ENCODE measurements at regions not wholly inside any gene's neighbourhood (a gene's known extent, or its start where the extent isn't known, plus 50 kb on each side); places are given as distances from the start of the nearest gene placed in this dataset.

GRCh38 chr16:82509691-82510430 is 116.9 kb upstream of the CDH13 start:
- intact Hi-C loops (cut with micrococcal nuclease; ENCODE audit: unreplicated experiment), result no loop called here
- ChIA-PET POLR2A (no interaction called here), CTCF (no interaction called here)
- TF ChIP-seq POLR2AphosphoS5 (IDR thresholded peaks at IDR 0.05; ENCODE audit: low read depth, low read length), result no peak
- TF ChIP-seq REST (IDR thresholded peaks at IDR 0.05; ENCODE audit: insufficient read depth in 1 of 2, low read depth in 2 of 2, low read length in 1 of 2), result no peak
- no peak for TF ChIP-seq CTCF (IDR thresholded peaks at IDR 0.05)
- TF ChIP-seq TCF7L2 (IDR thresholded peaks at IDR 0.05; ENCODE audit: low read depth, low read length), result no peak
- TF ChIP-seq SIN3A (IDR thresholded peaks at IDR 0.05; ENCODE audit: borderline replicate concordance, insufficient read depth, low read depth, low read length), result no peak
- Histone ChIP-seq H3K27me3 (ENCODE audit: control insufficient read depth, insufficient read depth, low read length) (no peaks in the 10 kb centered on the region), H3K4me3 (ENCODE audit: low read depth in 2 of 2, low read length in 2 of 2) (no peak overlapping the region), H3K27ac (ENCODE audit: low read length) (no peak overlapping the region), H3K36me3 (ENCODE audit: control insufficient read depth, insufficient read depth, low read length) (no peaks in the 10 kb centered on the region), H3K9me3 (ENCODE audit: control insufficient read depth, insufficient read depth, low read depth, low read length) (no peaks in the 10 kb centered on the region), H3K4me1 (ENCODE audit: control insufficient read depth, insufficient read depth, low read length) (no peaks in the 10 kb centered on the region)
- no peak for ATAC-seq
- in situ Hi-C loops (cut with HindIII; ENCODE audit: low pct_unique_long_range_greater_than_20kb, low sequenced_read_pairs), result no loop called here
- no peak for DNase-seq (ENCODE audit: low read depth, low spot score)
- BruUV-seq (replicated peaks), result no TSS peak

DNA sequence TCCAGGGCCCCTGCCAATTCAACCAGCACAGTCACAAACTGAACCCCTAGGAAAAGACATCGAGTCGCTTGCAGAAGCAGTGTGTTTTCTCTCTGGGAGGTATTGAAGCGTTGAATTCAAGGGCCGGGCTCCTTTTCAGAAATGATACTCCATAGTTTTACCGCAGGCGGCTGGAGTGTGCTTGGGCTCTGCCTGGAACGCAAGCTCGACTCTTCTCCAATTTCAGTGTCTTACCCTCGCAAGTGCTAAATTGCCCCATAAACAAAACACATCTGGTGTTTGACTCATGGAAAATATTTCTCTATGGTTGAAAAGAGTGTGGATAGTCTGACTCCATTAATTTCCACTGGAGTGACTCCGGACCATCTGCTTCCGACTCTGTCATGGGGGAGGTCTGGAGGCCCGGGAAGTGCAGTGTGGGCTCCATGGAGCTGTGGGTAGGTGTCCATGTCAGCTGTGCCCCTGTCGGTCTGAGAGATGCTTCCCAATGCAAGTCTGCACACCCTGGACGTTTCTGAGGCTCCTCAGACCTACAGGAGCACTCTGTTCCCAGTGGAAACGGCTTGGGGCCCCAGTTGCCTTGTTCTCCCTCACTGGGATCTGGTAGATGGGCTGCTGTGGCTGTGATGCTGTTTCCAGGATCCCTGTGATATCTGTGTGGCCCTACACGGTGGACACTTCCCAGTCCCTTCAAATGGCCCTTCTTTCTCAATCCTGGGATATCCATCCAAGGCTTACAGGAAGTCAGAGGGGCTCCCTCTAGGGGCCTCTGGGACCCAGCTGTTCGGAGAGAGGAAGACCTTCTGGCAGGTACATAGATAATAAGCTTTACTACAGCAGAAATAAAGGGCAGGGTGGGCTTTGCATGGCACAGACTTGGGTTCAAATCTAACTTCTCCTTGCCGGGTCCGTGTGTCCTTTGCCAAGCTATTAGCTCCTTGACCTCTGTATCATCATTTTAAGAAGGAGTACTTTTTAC is 119.8 kb upstream of the CDH13 start:
- BruUV-seq (replicated peaks), result no TSS peak
- ChIA-PET POLR2A (no interaction called here), CTCF (no interaction called here)
- Histone ChIP-seq H3K9me3 (ENCODE audit: control insufficient read depth, insufficient read depth, low read depth, low read length) (no peaks in the 10 kb centered on the region), H3K27me3 (ENCODE audit: control insufficient read depth, insufficient read depth, low read length) (no peaks in the 10 kb centered on the region), H3K4me1 (ENCODE audit: control insufficient read depth, insufficient read depth, low read length) (no peaks in the 10 kb centered on the region), H3K4me3 (ENCODE audit: low read depth in 2 of 2, low read length in 2 of 2) (no peak overlapping the region), H3K36me3 (ENCODE audit: control insufficient read depth, insufficient read depth, low read length) (no peaks in the 10 kb centered on the region), H3K27ac (ENCODE audit: low read length) (no peak overlapping the region)
- TF ChIP-seq SIN3A (IDR thresholded peaks at IDR 0.05; ENCODE audit: borderline replicate concordance, insufficient read depth, low read depth, low read length) (no peak), CTCF (IDR thresholded peaks at IDR 0.05) (no peak), POLR2AphosphoS5 (IDR thresholded peaks at IDR 0.05; ENCODE audit: low read depth, low read length) (no peak), TCF7L2 (IDR thresholded peaks at IDR 0.05; ENCODE audit: low read depth, low read length) (no peak), REST (IDR thresholded peaks at IDR 0.05; ENCODE audit: insufficient read depth in 1 of 2, low read depth in 2 of 2, low read length in 1 of 2) (no peak)
- intact Hi-C loops (cut with micrococcal nuclease; ENCODE audit: unreplicated experiment) (no loop called here), in situ Hi-C loops (cut with HindIII; ENCODE audit: low pct_unique_long_range_greater_than_20kb, low sequenced_read_pairs) (no loop called here)
- ATAC-seq (no peak), DNase-seq (ENCODE audit: low read depth, low spot score) (no peak)
